Sigmoid colon (tissue), 6 donors: ENCODE measurements at regions not wholly inside any gene's neighbourhood (a gene's known extent, or its start where the extent isn't known, plus 50 kb on each side); places are given as distances from the start of the nearest gene placed in this dataset.

Experiments
- DNase-seq: peaks from one replicate; pipeline ENCODE4 v3.0.0-alpha.2; 2019
- H3K27ac ChIP-seq, 4 donors: fragments of 200-600 bp; sonication (generic); one replicate each; pipeline ENCODE4 v1.5.1; 2016 to 2019; ENCODE audit warnings: mild to moderate bottlenecking in 1 of 4
- H3K27me3 ChIP-seq, 3 donors: fragments of 200-600 bp; sonication (generic); one replicate each; pipeline ENCODE4 v1.5.1; 2019; ENCODE audit warnings: mild to moderate bottlenecking in 1 of 3
- H3K36me3 ChIP-seq, 4 donors: fragments of 200-600 bp; sonication (generic); one replicate each; pipeline ENCODE4 v1.5.1; 2016 to 2019
- H3K4me1 ChIP-seq, 4 donors: fragments of 200-600 bp; sonication (generic); one replicate each; pipeline ENCODE4 v1.5.1; 2017 to 2019
- H3K4me3 ChIP-seq, 4 donors: fragments of 200-600 bp; sonication (generic); one replicate each; pipeline ENCODE4 v1.5.1; 2017 to 2019; ENCODE audit warnings: mild to moderate bottlenecking in 2 of 4, moderate library complexity in 1 of 4
- H3K9me3 ChIP-seq, 4 donors: fragments of 200-600 bp in 3 of 4; sonication (generic) in 3 of 4; one replicate each; pipeline versions ENCODE4 v1.5.1 to v1.6.1; 2013 to 2019
- CTCF ChIP-seq, 4 experiments: fragments of 450-650 bp in 3 of 4; fragments of 200-600 bp in 1 of 4; IDR thresholded peaks; one replicate each; pipeline ENCODE4 v1.5.1; 2016 to 2019; ENCODE audit warnings: antibody characterized with exemption in 4 of 4, mild to moderate bottlenecking in 3 of 4, moderate library complexity in 2 of 4
- EP300 ChIP-seq, 4 donors: sonication (generic); formaldehyde crosslinking; IDR thresholded peaks; one replicate each; pipeline ENCODE4 v1.6.1; 2017; ENCODE audit warnings: antibody characterized with exemption in 4 of 4
- POLR2A ChIP-seq, 2 donors: fragments of 450-650 bp; IDR thresholded peaks; one replicate each; pipeline ENCODE4 v1.6.1; 2016; ENCODE audit warnings: antibody characterized with exemption in 2 of 2, mild to moderate bottlenecking in 2 of 2, moderate library complexity in 2 of 2
- POLR2AphosphoS5 ChIP-seq, 4 donors: sonication (generic); formaldehyde crosslinking; IDR thresholded peaks; one replicate each; pipeline ENCODE4 v1.6.1; 2017; ENCODE audit warnings: antibody characterized with exemption in 4 of 4
- WGBS, 2 donors: extraction: QIAGEN DNeasy Blood & Tissue Kit; methylation state at CpG; one replicate each; pipeline ENCODE4 v1.1.7; 2013; 5-methylcytosine and 5-hydroxymethylcytosine counted together
- intact Hi-C: fragments of 100-400 bp; cut with DNase I; formaldehyde crosslinking; loops from one replicate; pipeline ENCODE4 v1.15.1; 2023
- donor health status: healthy with polysubstance abuse.
- donor health status: healthy.

DNA sequence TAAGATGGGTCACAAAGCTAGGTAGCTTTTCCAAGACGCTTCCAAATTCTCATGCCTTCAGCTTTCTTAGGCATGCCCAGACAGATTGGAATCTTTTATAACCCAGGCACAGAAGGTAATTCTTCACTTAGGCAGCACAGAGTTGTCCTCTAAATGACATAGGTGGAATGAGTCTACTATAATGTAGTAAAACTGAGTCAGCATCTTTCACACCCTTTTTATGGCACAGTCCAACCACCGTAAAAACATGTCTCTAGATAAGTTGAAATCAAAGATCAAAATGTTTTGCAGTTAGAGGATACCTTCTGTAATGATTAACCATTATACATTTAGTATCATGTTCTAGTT is 128.4 kb upstream of the FAT1 start:
- no peak overlapping the region for H3K4me3 ChIP-seq
- no peaks in the 10 kb centered on the region for H3K36me3 ChIP-seq
- H3K4me1 ChIP-seq = no peaks in the 10 kb centered on the region
- no peaks in the 10 kb centered on the region for H3K9me3 ChIP-seq
- intact Hi-C loops = no loop called here
- no peak overlapping the region for H3K27ac ChIP-seq
- no peaks in the 10 kb centered on the region for H3K27me3 ChIP-seq
- DNase-seq = no peak
- 21 to 69% methylated on average over 2 of the region's 2 CpGs for WGBS, 2 donors
- TF ChIP-seq EP300 (IDR thresholded peaks at IDR 0.05) (no peak), POLR2A (IDR thresholded peaks at IDR 0.05) (no peak), POLR2AphosphoS5 (IDR thresholded peaks at IDR 0.05) (no peak), CTCF (IDR thresholded peaks at IDR 0.05) (no peak)

GRCh38 chr4:186852964-186853391 is 129.3 kb upstream of the FAT1 start:
- WGBS, 2 donors = 13 to 34% methylated on average over 1 of the region's 1 CpG
- intact Hi-C loops = no loop called here
- no peak for TF ChIP-seq POLR2AphosphoS5 (IDR thresholded peaks at IDR 0.05)
- no peak for TF ChIP-seq POLR2A (IDR thresholded peaks at IDR 0.05)
- TF ChIP-seq CTCF (IDR thresholded peaks at IDR 0.05) = no peak
- Histone ChIP-seq H3K27ac (no peak overlapping the region), H3K27me3 (no peaks in the 10 kb centered on the region), H3K4me3 (no peak overlapping the region), H3K4me1 (no peaks in the 10 kb centered on the region), H3K9me3 (no peaks in the 10 kb centered on the region), H3K36me3 (no peaks in the 10 kb centered on the region)
- DNase-seq = no peak

DNA sequence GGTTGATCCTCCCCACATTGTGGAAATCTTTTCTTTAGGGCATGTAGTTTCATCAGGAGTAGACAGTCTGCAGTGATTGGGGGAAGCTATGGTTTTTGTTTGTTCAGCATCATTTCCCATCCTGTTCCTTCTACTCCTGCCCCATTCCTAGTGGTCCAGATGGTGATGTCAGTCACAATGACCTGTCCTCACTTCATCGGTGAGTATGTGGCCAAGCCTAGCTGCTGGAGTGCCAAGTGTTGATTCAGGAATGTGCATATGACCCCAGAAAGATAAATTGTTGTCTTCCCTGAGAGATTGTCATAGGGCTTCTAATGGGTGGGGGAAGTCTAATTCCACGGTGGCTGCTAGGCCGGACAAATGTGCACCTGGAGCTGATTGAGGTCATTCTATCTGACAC is 130.6 kb upstream of the FAT1 start:
- WGBS, 2 donors = 69 to 83% methylated on average over 3 of the region's 3 CpGs
- H3K27ac ChIP-seq = no peak overlapping the region
- intact Hi-C loops = no loop called here

GRCh38 chr4:186855111-186855510 is 131.5 kb upstream of the FAT1 start:
- DNase-seq = no peak
- Histone ChIP-seq H3K4me3 (no peak overlapping the region), H3K27me3 (no peaks in the 10 kb centered on the region), H3K36me3 (no peaks in the 10 kb centered on the region), H3K4me1 (no peaks in the 10 kb centered on the region), H3K9me3 (no peaks in the 10 kb centered on the region), H3K27ac (no peak overlapping the region)
- WGBS, 2 donors = 67 to 92% methylated on average over 1 of the region's 1 CpG
- intact Hi-C loops = no loop called here
- TF ChIP-seq POLR2AphosphoS5 (IDR thresholded peaks at IDR 0.05) (no peak), CTCF (IDR thresholded peaks at IDR 0.05) (no peak), EP300 (IDR thresholded peaks at IDR 0.05) (no peak), POLR2A (IDR thresholded peaks at IDR 0.05) (no peak)

More for the DNA sequence above, 130.6 kb upstream of the FAT1 start:
- H3K4me3 ChIP-seq = no peak overlapping the region
- H3K4me1 ChIP-seq = no peaks in the 10 kb centered on the region
- no peaks in the 10 kb centered on the region for H3K27me3 ChIP-seq
- no peaks in the 10 kb centered on the region for H3K9me3 ChIP-seq
- TF ChIP-seq CTCF (IDR thresholded peaks at IDR 0.05) (no peak), POLR2A (IDR thresholded peaks at IDR 0.05) (no peak), POLR2AphosphoS5 (IDR thresholded peaks at IDR 0.05) (no peak), EP300 (IDR thresholded peaks at IDR 0.05) (no peak)
- no peaks in the 10 kb centered on the region for H3K36me3 ChIP-seq
- DNase-seq = no peak

DNA sequence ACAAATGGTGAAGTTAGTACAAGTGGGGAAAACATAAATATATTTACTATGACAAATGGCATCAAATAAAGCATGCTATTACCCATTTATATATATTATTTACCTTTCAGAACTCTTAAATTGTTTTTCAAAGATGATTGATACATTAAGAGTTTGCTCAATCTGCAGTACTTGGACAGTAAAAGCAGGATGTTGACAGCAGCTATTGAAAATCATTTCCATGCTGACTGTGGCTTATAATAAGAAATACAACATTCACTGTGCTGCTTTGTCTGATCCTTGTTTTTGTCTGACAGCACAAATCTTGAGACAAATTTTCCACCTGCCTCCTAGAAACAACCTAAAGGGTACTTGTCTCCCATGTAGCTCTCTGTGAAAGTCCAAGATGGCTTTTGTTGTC is 134.1 kb upstream of the FAT1 start:
- H3K27me3 ChIP-seq = no peaks in the 10 kb centered on the region
- H3K4me1 ChIP-seq = no peaks in the 10 kb centered on the region
- no peak for DNase-seq
- H3K27ac ChIP-seq = no peak overlapping the region
- no peaks in the 10 kb centered on the region for H3K9me3 ChIP-seq
- TF ChIP-seq POLR2AphosphoS5 (IDR thresholded peaks at IDR 0.05) (no peak), EP300 (IDR thresholded peaks at IDR 0.05) (no peak), POLR2A (IDR thresholded peaks at IDR 0.05) (no peak)
- no peak overlapping the region for H3K4me3 ChIP-seq
- no peaks in the 10 kb centered on the region for H3K36me3 ChIP-seq
- intact Hi-C loops = no loop called here
